WTC11 (cell line): ENCODE measurements at regions not wholly inside any gene's neighbourhood (a gene's known extent, or its start where the extent isn't known, plus 50 kb on each side); places are given as distances from the start of the nearest gene placed in this dataset.

Source experiments
- ATAC-seq: fragments of 200-7000 bp; cut with Tn5 transposase; 2 replicates; pipeline ENCODE4 v1.10.0; 2021; ENCODE audit warnings: mild to moderate bottlenecking, moderate library complexity
- CTCF ChIA-PET: fragments of 300-600 bp; sonication (Branson Sonifier 250); formaldehyde crosslinking; loops from one replicate; lab custom pipeline; 2021; ENCODE audit warnings: antibody characterized with exemption; lab: Charles Lee
- POLR2A ChIA-PET: fragments of 350-600 bp; sonication (Branson Sonifier 250); formaldehyde crosslinking; loops from one replicate; lab custom pipeline; 2021; ENCODE audit warnings: antibody characterized with exemption; lab: Charles Lee
- DNase-seq: peaks from one replicate; pipeline ENCODE4 v3.0.0; 2021; ENCODE audit warnings: low spot score
- H3K27ac Mint-ChIP-seq: 2 replicates; pipeline ENCODE4 v1.8.0; 2021; ENCODE audit warnings: mixed read lengths
- H3K27me3 Mint-ChIP-seq: 2 replicates; pipeline ENCODE4 v1.8.0; 2021; ENCODE audit warnings: low read depth, mild to moderate bottlenecking, moderate library complexity, mixed read lengths
- H3K36me3 Mint-ChIP-seq: 2 replicates; pipeline ENCODE4 v1.8.0; 2021; ENCODE audit warnings: mixed read lengths
- H3K4me1 Mint-ChIP-seq: 2 replicates; pipeline ENCODE4 v1.8.0; 2022; ENCODE audit warnings: mixed read lengths
- H3K4me3 Mint-ChIP-seq: 2 replicates; pipeline ENCODE4 v1.8.0; 2021; ENCODE audit warnings: mild to moderate bottlenecking, moderate library complexity, mixed read lengths
- H3K9me3 Mint-ChIP-seq: 2 replicates; pipeline ENCODE4 v1.8.0; 2021; ENCODE audit warnings: mixed read lengths
- ATF1 ChIP-seq: sonication (generic); formaldehyde crosslinking; IDR thresholded peaks from 2 replicates; pipeline ENCODE4 v1.8.1; 2023; ENCODE audit warnings: mild to moderate bottlenecking, moderate library complexity, missing genetic modification reagents
- CBFB ChIP-seq: sonication (generic); formaldehyde crosslinking; IDR thresholded peaks from 2 replicates; pipeline ENCODE4 v1.8.1; 2022; ENCODE audit warnings: mild to moderate bottlenecking, low read depth, missing genetic modification reagents
- GTF2I ChIP-seq: fragments of 250-450 bp; sonication (Bioruptor Pico); conservative IDR thresholded peaks from 2 replicates; pipeline ENCODE4 v1.4.0; 2021; ENCODE audit warnings: mild to moderate bottlenecking
- IRF2 ChIP-seq: sonication (generic); formaldehyde crosslinking; IDR thresholded peaks from 2 replicates; pipeline ENCODE4 v1.8.0; 2022; ENCODE audit warnings: low read depth, missing genetic modification reagents, borderline replicate concordance
- NFATC4 ChIP-seq: fragments of 250-450 bp; sonication (Bioruptor Pico); IDR thresholded peaks from 2 replicates; pipeline ENCODE4 v1.9.0; 2021; ENCODE audit warnings: mild to moderate bottlenecking
- NR2C2 ChIP-seq: sonication (generic); formaldehyde crosslinking; IDR thresholded peaks from 2 replicates; pipeline ENCODE4 v1.8.0; 2022; ENCODE audit warnings: mild to moderate bottlenecking, missing genetic modification reagents
- SMAD3 ChIP-seq: sonication (generic); formaldehyde crosslinking; IDR thresholded peaks from 2 replicates; pipeline ENCODE4 v1.8.0; 2022; ENCODE audit warnings: missing genetic modification reagents, mild to moderate bottlenecking, borderline replicate concordance
- SP1 ChIP-seq: sonication (generic); formaldehyde crosslinking; conservative IDR thresholded peaks from 2 replicates; pipeline ENCODE4 v1.8.1; 2022; ENCODE audit warnings: missing genetic modification reagents
- TCF7 ChIP-seq: sonication (generic); formaldehyde crosslinking; IDR thresholded peaks from 2 replicates; pipeline ENCODE4 v1.8.0; 2022; ENCODE audit warnings: mild to moderate bottlenecking, low read depth, missing genetic modification reagents, moderate library complexity
- TEAD1 ChIP-seq: sonication (generic); formaldehyde crosslinking; IDR thresholded peaks from 2 replicates; pipeline ENCODE4 v1.8.0; 2022; ENCODE audit warnings: mild to moderate bottlenecking, missing genetic modification reagents
- ZNF396 ChIP-seq: fragments of 250-450 bp; sonication (Bioruptor Pico); IDR thresholded peaks from 2 replicates; pipeline ENCODE4 v1.8.0; 2021; ENCODE audit warnings: mild to moderate bottlenecking, moderate library complexity, borderline replicate concordance
- TF ChIP-seq, protein P1 (sequence below): fragments of 250-450 bp; sonication (Bioruptor Pico); IDR thresholded peaks from 2 replicates; pipeline ENCODE4 v1.9.0; 2021; ENCODE audit warnings: mild to moderate bottlenecking
- TF ChIP-seq, protein P2 (sequence below): sonication (generic); formaldehyde crosslinking; IDR thresholded peaks from 2 replicates; pipeline ENCODE4 v1.8.1; 2023; ENCODE audit warnings: mild to moderate bottlenecking, missing genetic modification reagents, borderline replicate concordance
- TF ChIP-seq, protein P3 (sequence below): sonication (generic); formaldehyde crosslinking; IDR thresholded peaks from 2 replicates; pipeline ENCODE4 v1.8.1; 2022; ENCODE audit warnings: low read depth, mild to moderate bottlenecking, moderate library complexity, missing genetic modification reagents, borderline replicate concordance
- TF ChIP-seq, protein P4 (sequence below): sonication (generic); formaldehyde crosslinking; IDR thresholded peaks from 2 replicates; pipeline ENCODE4 v1.8.1; 2023; ENCODE audit warnings: mild to moderate bottlenecking, missing genetic modification reagents, moderate library complexity
- TF ChIP-seq, protein P5 (sequence below): sonication (generic); formaldehyde crosslinking; IDR thresholded peaks from 2 replicates; pipeline ENCODE4 v1.8.1; 2022; ENCODE audit warnings: missing genetic modification reagents, borderline replicate concordance
- TF ChIP-seq, protein P6 (sequence below): sonication (generic); formaldehyde crosslinking; IDR thresholded peaks from 2 replicates; pipeline ENCODE4 v1.8.1; 2023; ENCODE audit warnings: mild to moderate bottlenecking, missing genetic modification reagents
- TF ChIP-seq, protein P7 (sequence below): fragments of 250-450 bp; sonication (Bioruptor Pico); IDR thresholded peaks from 2 replicates; pipeline ENCODE4 v1.9.0; 2021; ENCODE audit warnings: moderate library complexity, mild to moderate bottlenecking, inconsistent platforms, borderline replicate concordance
- TF ChIP-seq, protein P8 (sequence below): sonication (generic); formaldehyde crosslinking; IDR thresholded peaks from 2 replicates; pipeline ENCODE4 v1.8.0; 2022; ENCODE audit warnings: mild to moderate bottlenecking, missing genetic modification reagents

DNA sequence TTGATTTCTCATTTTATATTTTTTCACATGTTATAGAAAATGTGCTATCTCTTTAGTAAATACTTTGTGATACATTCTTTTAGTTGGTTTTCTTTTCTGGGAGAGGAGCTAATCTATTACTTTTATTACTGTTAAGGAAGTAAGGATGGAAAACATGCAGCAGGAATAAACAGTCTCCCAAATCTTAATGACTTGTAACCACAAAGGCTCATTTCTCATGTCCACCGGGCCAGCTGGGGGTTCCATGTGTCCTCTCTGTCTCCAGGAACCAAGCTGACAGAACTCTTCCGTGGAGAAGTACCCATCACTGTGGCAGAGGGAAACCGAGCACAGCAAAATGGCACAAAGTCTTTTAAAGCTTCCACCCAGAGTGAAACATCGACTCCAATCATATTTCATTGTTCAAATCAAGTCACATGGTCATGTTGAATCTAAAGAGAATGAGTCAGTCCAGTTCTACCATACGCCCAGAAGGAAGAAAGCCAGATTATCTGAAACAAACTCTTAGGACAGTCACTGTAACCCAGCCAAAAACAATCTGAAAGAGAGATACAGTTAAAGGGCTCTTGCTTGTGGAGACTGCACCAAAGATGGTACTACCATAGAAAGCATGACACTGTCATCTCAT is 97.1 kb upstream of the CDH6 start (continued):
- TF ChIP-seq, protein P1, sequence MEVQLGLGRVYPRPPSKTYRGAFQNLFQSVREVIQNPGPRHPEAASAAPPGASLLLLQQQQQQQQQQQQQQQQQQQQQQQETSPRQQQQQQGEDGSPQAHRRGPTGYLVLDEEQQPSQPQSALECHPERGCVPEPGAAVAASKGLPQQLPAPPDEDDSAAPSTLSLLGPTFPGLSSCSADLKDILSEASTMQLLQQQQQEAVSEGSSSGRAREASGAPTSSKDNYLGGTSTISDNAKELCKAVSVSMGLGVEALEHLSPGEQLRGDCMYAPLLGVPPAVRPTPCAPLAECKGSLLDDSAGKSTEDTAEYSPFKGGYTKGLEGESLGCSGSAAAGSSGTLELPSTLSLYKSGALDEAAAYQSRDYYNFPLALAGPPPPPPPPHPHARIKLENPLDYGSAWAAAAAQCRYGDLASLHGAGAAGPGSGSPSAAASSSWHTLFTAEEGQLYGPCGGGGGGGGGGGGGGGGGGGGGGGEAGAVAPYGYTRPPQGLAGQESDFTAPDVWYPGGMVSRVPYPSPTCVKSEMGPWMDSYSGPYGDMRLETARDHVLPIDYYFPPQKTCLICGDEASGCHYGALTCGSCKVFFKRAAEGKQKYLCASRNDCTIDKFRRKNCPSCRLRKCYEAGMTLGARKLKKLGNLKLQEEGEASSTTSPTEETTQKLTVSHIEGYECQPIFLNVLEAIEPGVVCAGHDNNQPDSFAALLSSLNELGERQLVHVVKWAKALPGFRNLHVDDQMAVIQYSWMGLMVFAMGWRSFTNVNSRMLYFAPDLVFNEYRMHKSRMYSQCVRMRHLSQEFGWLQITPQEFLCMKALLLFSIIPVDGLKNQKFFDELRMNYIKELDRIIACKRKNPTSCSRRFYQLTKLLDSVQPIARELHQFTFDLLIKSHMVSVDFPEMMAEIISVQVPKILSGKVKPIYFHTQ (CRISPR knock-in tag), result no peak
- no peak for TF ChIP-seq IRF2
- no peak for TF ChIP-seq NR2C2 (CRISPR knock-in tag)
- no peak for TF ChIP-seq TEAD1 (CRISPR knock-in tag)

DNA sequence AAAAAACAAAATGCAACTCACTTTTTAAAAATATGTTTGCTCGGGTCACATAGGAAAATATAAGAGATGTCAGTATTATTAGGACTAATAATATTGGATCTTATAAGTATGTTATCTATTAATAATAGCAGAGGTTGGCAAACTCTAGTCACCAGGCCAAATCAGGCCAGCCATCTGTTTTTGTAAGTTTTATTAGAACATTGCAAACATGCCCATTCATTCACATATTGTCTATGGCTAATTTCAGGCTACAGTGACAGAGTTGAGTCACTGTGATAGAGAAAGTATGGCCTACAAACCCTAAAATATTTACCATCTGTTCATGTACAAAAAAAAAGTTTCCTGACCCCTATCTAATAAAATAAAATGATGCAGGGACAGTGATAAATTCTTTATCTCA is 97.7 kb upstream of the CDH6 start:
- no peak overlapping the region for H3K4me3 Mint-ChIP-seq
- H3K27ac Mint-ChIP-seq, result no peak overlapping the region
- H3K36me3 Mint-ChIP-seq, result peaks cover 7% of the 10 kb centered on the region
- no peaks in the 10 kb centered on the region for H3K27me3 Mint-ChIP-seq
- peaks cover 15% of the 10 kb centered on the region for H3K9me3 Mint-ChIP-seq
- ATAC-seq (no peak), DNase-seq (no peak)
- POLR2A ChIA-PET, result no interaction called here
- peaks cover 13% of the 10 kb centered on the region for H3K4me1 Mint-ChIP-seq
- CTCF ChIA-PET, result no interaction called here
- TF ChIP-seq, protein P2, sequence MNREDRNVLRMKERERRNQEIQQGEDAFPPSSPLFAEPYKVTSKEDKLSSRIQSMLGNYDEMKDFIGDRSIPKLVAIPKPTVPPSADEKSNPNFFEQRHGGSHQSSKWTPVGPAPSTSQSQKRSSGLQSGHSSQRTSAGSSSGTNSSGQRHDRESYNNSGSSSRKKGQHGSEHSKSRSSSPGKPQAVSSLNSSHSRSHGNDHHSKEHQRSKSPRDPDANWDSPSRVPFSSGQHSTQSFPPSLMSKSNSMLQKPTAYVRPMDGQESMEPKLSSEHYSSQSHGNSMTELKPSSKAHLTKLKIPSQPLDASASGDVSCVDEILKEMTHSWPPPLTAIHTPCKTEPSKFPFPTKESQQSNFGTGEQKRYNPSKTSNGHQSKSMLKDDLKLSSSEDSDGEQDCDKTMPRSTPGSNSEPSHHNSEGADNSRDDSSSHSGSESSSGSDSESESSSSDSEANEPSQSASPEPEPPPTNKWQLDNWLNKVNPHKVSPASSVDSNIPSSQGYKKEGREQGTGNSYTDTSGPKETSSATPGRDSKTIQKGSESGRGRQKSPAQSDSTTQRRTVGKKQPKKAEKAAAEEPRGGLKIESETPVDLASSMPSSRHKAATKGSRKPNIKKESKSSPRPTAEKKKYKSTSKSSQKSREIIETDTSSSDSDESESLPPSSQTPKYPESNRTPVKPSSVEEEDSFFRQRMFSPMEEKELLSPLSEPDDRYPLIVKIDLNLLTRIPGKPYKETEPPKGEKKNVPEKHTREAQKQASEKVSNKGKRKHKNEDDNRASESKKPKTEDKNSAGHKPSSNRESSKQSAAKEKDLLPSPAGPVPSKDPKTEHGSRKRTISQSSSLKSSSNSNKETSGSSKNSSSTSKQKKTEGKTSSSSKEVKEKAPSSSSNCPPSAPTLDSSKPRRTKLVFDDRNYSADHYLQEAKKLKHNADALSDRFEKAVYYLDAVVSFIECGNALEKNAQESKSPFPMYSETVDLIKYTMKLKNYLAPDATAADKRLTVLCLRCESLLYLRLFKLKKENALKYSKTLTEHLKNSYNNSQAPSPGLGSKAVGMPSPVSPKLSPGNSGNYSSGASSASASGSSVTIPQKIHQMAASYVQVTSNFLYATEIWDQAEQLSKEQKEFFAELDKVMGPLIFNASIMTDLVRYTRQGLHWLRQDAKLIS (CRISPR knock-in tag), result no peak
- TF ChIP-seq GTF2I (CRISPR knock-in tag), result no peak
- no peak for TF ChIP-seq SP1 (CRISPR knock-in tag)
- TF ChIP-seq, protein P3, sequence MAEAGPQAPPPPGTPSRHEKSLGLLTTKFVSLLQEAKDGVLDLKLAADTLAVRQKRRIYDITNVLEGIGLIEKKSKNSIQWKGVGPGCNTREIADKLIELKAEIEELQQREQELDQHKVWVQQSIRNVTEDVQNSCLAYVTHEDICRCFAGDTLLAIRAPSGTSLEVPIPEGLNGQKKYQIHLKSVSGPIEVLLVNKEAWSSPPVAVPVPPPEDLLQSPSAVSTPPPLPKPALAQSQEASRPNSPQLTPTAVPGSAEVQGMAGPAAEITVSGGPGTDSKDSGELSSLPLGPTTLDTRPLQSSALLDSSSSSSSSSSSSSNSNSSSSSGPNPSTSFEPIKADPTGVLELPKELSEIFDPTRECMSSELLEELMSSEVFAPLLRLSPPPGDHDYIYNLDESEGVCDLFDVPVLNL (CRISPR knock-in tag), result no peak
- TF ChIP-seq, protein P4, sequence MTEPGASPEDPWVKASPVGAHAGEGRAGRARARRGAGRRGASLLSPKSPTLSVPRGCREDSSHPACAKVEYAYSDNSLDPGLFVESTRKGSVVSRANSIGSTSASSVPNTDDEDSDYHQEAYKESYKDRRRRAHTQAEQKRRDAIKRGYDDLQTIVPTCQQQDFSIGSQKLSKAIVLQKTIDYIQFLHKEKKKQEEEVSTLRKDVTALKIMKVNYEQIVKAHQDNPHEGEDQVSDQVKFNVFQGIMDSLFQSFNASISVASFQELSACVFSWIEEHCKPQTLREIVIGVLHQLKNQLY (CRISPR knock-in tag), result no peak
- TF ChIP-seq, protein P5, sequence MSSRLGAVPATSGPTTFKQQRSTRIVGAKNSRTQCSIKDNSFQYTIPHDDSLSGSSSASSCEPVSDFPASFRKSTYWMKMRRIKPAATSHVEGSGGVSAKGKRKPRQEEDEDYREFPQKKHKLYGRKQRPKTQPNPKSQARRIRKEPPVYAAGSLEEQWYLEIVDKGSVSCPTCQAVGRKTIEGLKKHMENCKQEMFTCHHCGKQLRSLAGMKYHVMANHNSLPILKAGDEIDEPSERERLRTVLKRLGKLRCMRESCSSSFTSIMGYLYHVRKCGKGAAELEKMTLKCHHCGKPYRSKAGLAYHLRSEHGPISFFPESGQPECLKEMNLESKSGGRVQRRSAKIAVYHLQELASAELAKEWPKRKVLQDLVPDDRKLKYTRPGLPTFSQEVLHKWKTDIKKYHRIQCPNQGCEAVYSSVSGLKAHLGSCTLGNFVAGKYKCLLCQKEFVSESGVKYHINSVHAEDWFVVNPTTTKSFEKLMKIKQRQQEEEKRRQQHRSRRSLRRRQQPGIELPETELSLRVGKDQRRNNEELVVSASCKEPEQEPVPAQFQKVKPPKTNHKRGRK (CRISPR knock-in tag), result no peak
- TF ChIP-seq NFATC4 (CRISPR knock-in tag), result no peak
- TF ChIP-seq, protein P6, sequence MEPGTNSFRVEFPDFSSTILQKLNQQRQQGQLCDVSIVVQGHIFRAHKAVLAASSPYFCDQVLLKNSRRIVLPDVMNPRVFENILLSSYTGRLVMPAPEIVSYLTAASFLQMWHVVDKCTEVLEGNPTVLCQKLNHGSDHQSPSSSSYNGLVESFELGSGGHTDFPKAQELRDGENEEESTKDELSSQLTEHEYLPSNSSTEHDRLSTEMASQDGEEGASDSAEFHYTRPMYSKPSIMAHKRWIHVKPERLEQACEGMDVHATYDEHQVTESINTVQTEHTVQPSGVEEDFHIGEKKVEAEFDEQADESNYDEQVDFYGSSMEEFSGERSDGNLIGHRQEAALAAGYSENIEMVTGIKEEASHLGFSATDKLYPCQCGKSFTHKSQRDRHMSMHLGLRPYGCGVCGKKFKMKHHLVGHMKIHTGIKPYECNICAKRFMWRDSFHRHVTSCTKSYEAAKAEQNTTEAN (CRISPR knock-in tag), result no peak
- TF ChIP-seq, protein P7, sequence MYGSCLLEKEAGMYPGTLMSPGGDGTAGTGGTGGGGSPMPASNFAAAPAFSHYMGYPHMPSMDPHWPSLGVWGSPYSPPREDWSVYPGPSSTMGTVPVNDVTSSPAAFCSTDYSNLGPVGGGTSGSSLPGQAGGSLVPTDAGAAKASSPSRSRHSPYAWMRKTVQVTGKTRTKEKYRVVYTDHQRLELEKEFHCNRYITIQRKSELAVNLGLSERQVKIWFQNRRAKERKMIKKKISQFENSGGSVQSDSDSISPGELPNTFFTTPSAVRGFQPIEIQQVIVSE, result no peak
- TF ChIP-seq, protein P1 (CRISPR knock-in tag), result no peak
- no peak for TF ChIP-seq CBFB
- TF ChIP-seq, protein P8, sequence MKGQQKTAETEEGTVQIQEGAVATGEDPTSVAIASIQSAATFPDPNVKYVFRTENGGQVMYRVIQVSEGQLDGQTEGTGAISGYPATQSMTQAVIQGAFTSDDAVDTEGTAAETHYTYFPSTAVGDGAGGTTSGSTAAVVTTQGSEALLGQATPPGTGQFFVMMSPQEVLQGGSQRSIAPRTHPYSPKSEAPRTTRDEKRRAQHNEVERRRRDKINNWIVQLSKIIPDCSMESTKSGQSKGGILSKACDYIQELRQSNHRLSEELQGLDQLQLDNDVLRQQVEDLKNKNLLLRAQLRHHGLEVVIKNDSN, result no peak
- no peak for TF ChIP-seq ATF1 (CRISPR knock-in tag)
- no peak for TF ChIP-seq TCF7 (CRISPR knock-in tag)
- TF ChIP-seq SMAD3 (CRISPR knock-in tag), result no peak
- TF ChIP-seq ZNF396 (CRISPR knock-in tag), result no peak
